ENCODE measurements at regions not wholly inside any gene's neighbourhood (a gene's known extent, or its start where the extent isn't known, plus 50 kb on each side); places are given as distances from the start of the nearest gene placed in this dataset.

DNA sequence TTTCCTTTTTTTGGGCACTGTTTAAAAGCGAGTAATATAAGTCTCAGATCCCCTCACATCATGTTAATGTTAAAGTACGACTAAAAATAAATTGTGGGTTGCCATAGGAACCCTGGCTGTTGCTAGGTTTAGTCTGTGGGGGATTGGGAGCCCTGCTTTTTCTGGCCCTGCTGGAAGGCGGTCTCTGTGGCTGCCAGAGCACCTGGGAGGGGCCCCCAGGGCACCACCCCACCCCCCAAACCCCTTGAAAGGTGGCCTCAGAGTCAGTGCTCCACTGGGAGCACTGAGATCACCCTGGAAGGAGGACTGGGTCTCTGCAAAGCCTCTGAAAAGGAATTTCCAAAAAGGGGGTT, 66.2 kb upstream of the NEURL1B start (continued):
- TF ChIP-seq ZNF207 (IDR thresholded peaks at IDR 0.05; ENCODE audit: borderline replicate concordance) (no peak), ELK1 (IDR thresholded peaks at IDR 0.05; ENCODE audit: low read depth, low read length) (no peak), NR2C2 (IDR thresholded peaks at IDR 0.05; ENCODE audit: borderline replicate concordance, control insufficient read depth, insufficient read length, low read depth) (no peak), GATAD2B (conservative IDR thresholded peaks at IDR 0.05; ENCODE audit: low read depth) (no peak)

- in situ Hi-C loops (cut with MboI) (no loop called here), intact Hi-C loops (cut with micrococcal nuclease; ENCODE audit: unreplicated experiment) (no loop called here)
- ChIA-PET RAD21 (ENCODE audit: unreplicated experiment) (no interaction called here), CTCF (no interaction called here), POLR2A (no interaction called here), SMC1A (ENCODE audit: uncharacterized antibody, unreplicated experiment) (no interaction called here)
- H3K4me1 ChIP-seq (ENCODE audit: control insufficient read depth, insufficient read depth, low read length), result no peaks in the 10 kb centered on the region
- ATAC-seq, result no peak
- H3K4me2 ChIP-seq (ENCODE audit: control insufficient read depth, insufficient read depth), result no peak overlapping the region
- WGBS (ENCODE audit: insufficient coverage, insufficient replicate concordance, low lambda C conversion rate, missing lambda C conversion rate), result 46% methylated on average over 12 of the region's 12 CpGs
- H3K27ac ChIP-seq (ENCODE audit: control insufficient read depth, insufficient read depth), result no peak overlapping the region
- no peak overlapping the region for H2AFZ ChIP-seq (ENCODE audit: control insufficient read depth, low read depth, low read length)
- no TSS peak for BruUV-seq (replicated peaks)
- no peaks in the 10 kb centered on the region for H3K9me3 ChIP-seq (replicated peaks; ENCODE audit: control insufficient read depth, insufficient read depth, low read length)
- H3K36me3 ChIP-seq (ENCODE audit: control insufficient read depth in 2 of 2, insufficient read depth in 2 of 2, low read length in 1 of 2), result no peaks in the 10 kb centered on the region
- H3K9ac ChIP-seq (ENCODE audit: control insufficient read depth, insufficient read depth, low read length), result no peak overlapping the region
- no peak overlapping the region for H3K4me3 ChIP-seq
- no peak for DNase-seq (ENCODE audit: low read depth, low spot score)
- H3K79me2 ChIP-seq (ENCODE audit: control insufficient read depth, insufficient read depth, low read length), result no peaks in the 10 kb centered on the region
- H3K27me3 ChIP-seq (replicated peaks in 1 of 2; ENCODE audit: control insufficient read depth in 2 of 2, insufficient read depth in 2 of 2, low read length in 1 of 2), result no peaks in the 10 kb centered on the region; a peak in 2 of 4 replicates
- no peaks in the 10 kb centered on the region for H4K20me1 ChIP-seq (ENCODE audit: control insufficient read depth, insufficient read depth)
- FAIRE-seq, result no peak
- TF ChIP-seq SREBF1 (IDR thresholded peaks at IDR 0.05; ENCODE audit: low read length) (no peak), SMAD5 (IDR thresholded peaks at IDR 0.05; ENCODE audit: low read depth) (no peak), KLF5 (IDR thresholded peaks at IDR 0.05; ENCODE audit: partially characterized antibody) (no peak), ETV6 (conservative IDR thresholded peaks at IDR 0.05 in 1 of 2, IDR thresholded peaks at IDR 0.05 in 1 of 2; ENCODE audit: borderline replicate concordance in 1 of 2, low read depth in 1 of 2) (no peak), NRF1 (conservative IDR thresholded peaks at IDR 0.05; ENCODE audit: low read depth, low read length) (no peak), EED (IDR thresholded peaks at IDR 0.05; ENCODE audit: low read depth) (no peak), WRNIP1 (IDR thresholded peaks at IDR 0.05; ENCODE audit: borderline replicate concordance, low read depth, low read length) (no peak), NKRF (conservative IDR thresholded peaks at IDR 0.05) (no peak), HDAC6 (IDR thresholded peaks at IDR 0.05; ENCODE audit: unreplicated experiment) (no peak), SUZ12 (IDR thresholded peaks at IDR 0.05; ENCODE audit: unreplicated experiment) (no peak), BRCA1 (IDR thresholded peaks at IDR 0.05; ENCODE audit: low read depth, low read length) (no peak), ATF3 (IDR thresholded peaks at IDR 0.05; ENCODE audit: borderline replicate concordance, extremely low read depth, low read depth, low read length) (no peak), JUNB (IDR thresholded peaks at IDR 0.05) (no peak), NFIC (IDR thresholded peaks at IDR 0.05; ENCODE audit: low read depth, low read length) (no peak), USF2 (IDR thresholded peaks at IDR 0.05; ENCODE audit: borderline replicate concordance, low read depth, low read length) (no peak)
Observed at GRCh38 chr5:172573986-172574870, 66.8 kb upstream of the NEURL1B start.

Measured in GM12878 (cell line).